Stromal cell of bone marrow (primary cell): ENCODE measurements at regions not wholly inside any gene's neighbourhood (a gene's known extent, or its start where the extent isn't known, plus 50 kb on each side); places are given as distances from the start of the nearest gene placed in this dataset.
"Not testable (repeated sequence)": the region's sequence is repeated elsewhere in the genome, so short reads cannot be mapped to it uniquely, and the experiment has no call there.

Source experiments
- DNase-seq: peaks from one replicate; pipeline ENCODE4 v3.0.0-alpha.2; 2012; ENCODE audit warnings: low read depth

- DNase-seq: no peak
Observed at GRCh38 chr2:239727776-239728600, 297.2 kb downstream of the NDUFA10 start.

GRCh38 chr2:239727182-239727775, 297.9 kb downstream of the NDUFA10 start:
- no peak for DNase-seq

- DNase-seq: no peak
Observed at GRCh38 chr2:239726631-239727181, 298.4 kb downstream of the NDUFA10 start.

- DNase-seq: no peak
Observed at GRCh38 chr2:239726091-239726591, 299.0 kb downstream of the NDUFA10 start.

GRCh38 chr2:239725551-239725890, 299.6 kb downstream of the NDUFA10 start:
- no peak for DNase-seq

- no peak for DNase-seq
Observed at GRCh38 chr2:239724851-239725550, 300.1 kb downstream of the NDUFA10 start.

- DNase-seq: no peak
Observed at GRCh38 chr2:239724194-239724849, 300.8 kb downstream of the NDUFA10 start.

- DNase-seq: no peak
Observed at GRCh38 chr2:239723486-239724193, 301.5 kb downstream of the NDUFA10 start.

GRCh38 chr2:239722760-239723470, 302.2 kb downstream of the NDUFA10 start:
- no peak for DNase-seq

GRCh38 chr2:239721991-239722759, 303.0 kb downstream of the NDUFA10 start:
- DNase-seq: no peak

- no peak for DNase-seq
Observed at GRCh38 chr2:239721531-239721930, 303.6 kb downstream of the NDUFA10 start.

GRCh38 chr2:239720361-239721360, 304.5 kb downstream of the NDUFA10 start:
- DNase-seq: no peak

GRCh38 chr2:239719791-239720360, 305.3 kb downstream of the NDUFA10 start:
- DNase-seq: no peak

- DNase-seq: not testable (repeated sequence)
Observed at GRCh38 chr2:239718991-239719390, 306.2 kb downstream of the NDUFA10 start.

- DNase-seq: no peak
Observed at GRCh38 chr2:239717706-239718105, 307.4 kb downstream of the NDUFA10 start.

- no peak for DNase-seq
Observed at GRCh38 chr2:239717319-239717675, 307.8 kb downstream of the NDUFA10 start.

GRCh38 chr2:239716536-239717318, 308.4 kb downstream of the NDUFA10 start:
- DNase-seq: no peak

- no peak for DNase-seq
Observed at GRCh38 chr2:239716009-239716408, 309.1 kb downstream of the NDUFA10 start.
